ENCODE measurements at regions not wholly inside any gene's neighbourhood (a gene's known extent, or its start where the extent isn't known, plus 50 kb on each side); places are given as distances from the start of the nearest gene placed in this dataset.

GRCh38 chr5:74030371-74030770, 404.4 kb downstream of the ARHGEF28 start:
- intact Hi-C loops (cut with micrococcal nuclease; ENCODE audit: unreplicated experiment) (no loop called here), in situ Hi-C loops (cut with MboI) (no loop called here)
- Histone ChIP-seq H3K4me2 (ENCODE audit: control insufficient read depth, insufficient read depth) (no peak overlapping the region), H3K4me1 (ENCODE audit: control insufficient read depth, insufficient read depth, low read length) (peaks cover 4% of the 10 kb centered on the region; the same call in 1 of the 2 replicates), H3K79me2 (ENCODE audit: control insufficient read depth, insufficient read depth, low read length) (no peaks in the 10 kb centered on the region), H3K4me3 (no peak overlapping the region), H2AFZ (ENCODE audit: control insufficient read depth, low read depth, low read length) (no peak overlapping the region), H3K9me3 (replicated peaks; ENCODE audit: control insufficient read depth, insufficient read depth, low read length) (no peaks in the 10 kb centered on the region), H3K36me3 (ENCODE audit: control insufficient read depth in 2 of 2, insufficient read depth in 2 of 2, low read length in 1 of 2) (no peaks in the 10 kb centered on the region), H3K9ac (ENCODE audit: control insufficient read depth, insufficient read depth, low read length) (no peak overlapping the region), H3K27ac (ENCODE audit: control insufficient read depth, insufficient read depth) (no peak overlapping the region), H3K27me3 (replicated peaks in 1 of 2; ENCODE audit: control insufficient read depth in 2 of 2, insufficient read depth in 2 of 2, low read length in 1 of 2) (no peaks in the 10 kb centered on the region), H4K20me1 (ENCODE audit: control insufficient read depth, insufficient read depth) (no peaks in the 10 kb centered on the region)
- no peak for FAIRE-seq
- BruUV-seq (replicated peaks), result no TSS peak
- 5% methylated on average over 4 of the region's 4 CpGs for WGBS (ENCODE audit: insufficient coverage, insufficient replicate concordance, low lambda C conversion rate, missing lambda C conversion rate)
- no peak for ATAC-seq
- ChIA-PET RAD21 (ENCODE audit: unreplicated experiment) (no interaction called here), SMC1A (ENCODE audit: uncharacterized antibody, unreplicated experiment) (no interaction called here), CTCF (interaction anchor here (1.4 kb wide), 1 partner anchor 128 kb away, joined by 5 read pairs; no protein-coding TSS in a partner anchor), POLR2A (no interaction called here)
- TF ChIP-seq SRF (IDR thresholded peaks at IDR 0.05; ENCODE audit: low read depth in 2 of 2, low read length in 2 of 2) (no peak), ZNF687 (IDR thresholded peaks at IDR 0.05) (no peak)
- no peak for DNase-seq (ENCODE audit: low read depth, low spot score)

DNA sequence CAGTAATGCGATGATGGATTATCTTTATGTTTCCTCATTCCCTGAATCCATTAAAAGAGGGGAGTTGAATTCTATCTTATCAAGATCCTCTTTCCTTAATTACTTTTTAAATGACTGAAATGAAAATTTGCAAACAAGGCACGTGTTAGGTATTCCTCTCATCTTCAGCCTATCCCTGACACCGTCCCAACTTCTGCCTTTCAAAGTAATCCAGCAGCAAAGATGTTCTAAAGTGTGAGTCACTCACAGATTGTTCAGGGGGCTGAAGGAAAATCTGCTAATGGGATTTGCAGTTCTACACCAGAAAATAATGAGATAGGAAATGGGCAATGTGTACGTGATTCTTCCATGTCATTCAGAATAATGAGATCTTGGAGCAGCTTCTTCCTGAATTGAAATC, 403.0 kb downstream of the ARHGEF28 start:
- no peak for DNase-seq (ENCODE audit: low read depth, low spot score)
- no peak overlapping the region for H3K9ac ChIP-seq (ENCODE audit: control insufficient read depth, insufficient read depth, low read length)
- ATAC-seq, result no peak
- no peaks in the 10 kb centered on the region for H3K79me2 ChIP-seq (ENCODE audit: control insufficient read depth, insufficient read depth, low read length)
- no peak overlapping the region for H2AFZ ChIP-seq (ENCODE audit: control insufficient read depth, low read depth, low read length)
- H3K36me3 ChIP-seq (ENCODE audit: control insufficient read depth in 2 of 2, insufficient read depth in 2 of 2, low read length in 1 of 2), result no peaks in the 10 kb centered on the region
- no peak overlapping the region for H3K27ac ChIP-seq (ENCODE audit: control insufficient read depth, insufficient read depth)
- no peaks in the 10 kb centered on the region for H4K20me1 ChIP-seq (ENCODE audit: control insufficient read depth, insufficient read depth)
- CTCF ChIA-PET, result interaction anchor here (2.0 kb wide), 1 partner anchor 127 kb away, joined by 6 read pairs; no protein-coding TSS in a partner anchor
- 51% methylated on average over 4 of the region's 4 CpGs for WGBS (ENCODE audit: insufficient coverage, insufficient replicate concordance, low lambda C conversion rate, missing lambda C conversion rate)
- intact Hi-C loops (cut with micrococcal nuclease; ENCODE audit: unreplicated experiment) (no loop called here), in situ Hi-C loops (cut with MboI) (no loop called here)
- H3K27me3 ChIP-seq (replicated peaks in 1 of 2; ENCODE audit: control insufficient read depth in 2 of 2, insufficient read depth in 2 of 2, low read length in 1 of 2), result no peaks in the 10 kb centered on the region
- POLR2A ChIA-PET, result no interaction called here
- no peaks in the 10 kb centered on the region for H3K9me3 ChIP-seq (replicated peaks; ENCODE audit: control insufficient read depth, insufficient read depth, low read length)
- no peaks in the 10 kb centered on the region for H3K4me1 ChIP-seq (ENCODE audit: control insufficient read depth, insufficient read depth, low read length)
- SMC1A ChIA-PET (ENCODE audit: uncharacterized antibody, unreplicated experiment), result no interaction called here
- FAIRE-seq, result no peak
- RAD21 ChIA-PET (ENCODE audit: unreplicated experiment), result no interaction called here
- H3K4me3 ChIP-seq, result no peak overlapping the region
- H3K4me2 ChIP-seq (ENCODE audit: control insufficient read depth, insufficient read depth), result no peak overlapping the region
- no TSS peak for BruUV-seq (replicated peaks)
- TF ChIP-seq, protein P1, sequence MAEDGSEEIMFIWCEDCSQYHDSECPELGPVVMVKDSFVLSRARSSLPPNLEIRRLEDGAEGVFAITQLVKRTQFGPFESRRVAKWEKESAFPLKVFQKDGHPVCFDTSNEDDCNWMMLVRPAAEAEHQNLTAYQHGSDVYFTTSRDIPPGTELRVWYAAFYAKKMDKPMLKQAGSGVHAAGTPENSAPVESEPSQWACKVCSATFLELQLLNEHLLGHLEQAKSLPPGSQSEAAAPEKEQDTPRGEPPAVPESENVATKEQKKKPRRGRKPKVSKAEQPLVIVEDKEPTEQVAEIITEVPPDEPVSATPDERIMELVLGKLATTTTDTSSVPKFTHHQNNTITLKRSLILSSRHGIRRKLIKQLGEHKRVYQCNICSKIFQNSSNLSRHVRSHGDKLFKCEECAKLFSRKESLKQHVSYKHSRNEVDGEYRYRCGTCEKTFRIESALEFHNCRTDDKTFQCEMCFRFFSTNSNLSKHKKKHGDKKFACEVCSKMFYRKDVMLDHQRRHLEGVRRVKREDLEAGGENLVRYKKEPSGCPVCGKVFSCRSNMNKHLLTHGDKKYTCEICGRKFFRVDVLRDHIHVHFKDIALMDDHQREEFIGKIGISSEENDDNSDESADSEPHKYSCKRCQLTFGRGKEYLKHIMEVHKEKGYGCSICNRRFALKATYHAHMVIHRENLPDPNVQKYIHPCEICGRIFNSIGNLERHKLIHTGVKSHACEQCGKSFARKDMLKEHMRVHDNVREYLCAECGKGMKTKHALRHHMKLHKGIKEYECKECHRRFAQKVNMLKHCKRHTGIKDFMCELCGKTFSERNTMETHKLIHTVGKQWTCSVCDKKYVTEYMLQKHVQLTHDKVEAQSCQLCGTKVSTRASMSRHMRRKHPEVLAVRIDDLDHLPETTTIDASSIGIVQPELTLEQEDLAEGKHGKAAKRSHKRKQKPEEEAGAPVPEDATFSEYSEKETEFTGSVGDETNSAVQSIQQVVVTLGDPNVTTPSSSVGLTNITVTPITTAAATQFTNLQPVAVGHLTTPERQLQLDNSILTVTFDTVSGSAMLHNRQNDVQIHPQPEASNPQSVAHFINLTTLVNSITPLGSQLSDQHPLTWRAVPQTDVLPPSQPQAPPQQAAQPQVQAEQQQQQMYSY (CRISPR knock-in tag; IDR thresholded peaks at IDR 0.05), result no peak
- TF ChIP-seq, protein P2, sequence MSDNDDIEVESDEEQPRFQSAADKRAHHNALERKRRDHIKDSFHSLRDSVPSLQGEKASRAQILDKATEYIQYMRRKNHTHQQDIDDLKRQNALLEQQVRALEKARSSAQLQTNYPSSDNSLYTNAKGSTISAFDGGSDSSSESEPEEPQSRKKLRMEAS (IDR thresholded peaks at IDR 0.05; ENCODE audit: low read depth, low read length), result no peak
- TF ChIP-seq, protein P3, sequence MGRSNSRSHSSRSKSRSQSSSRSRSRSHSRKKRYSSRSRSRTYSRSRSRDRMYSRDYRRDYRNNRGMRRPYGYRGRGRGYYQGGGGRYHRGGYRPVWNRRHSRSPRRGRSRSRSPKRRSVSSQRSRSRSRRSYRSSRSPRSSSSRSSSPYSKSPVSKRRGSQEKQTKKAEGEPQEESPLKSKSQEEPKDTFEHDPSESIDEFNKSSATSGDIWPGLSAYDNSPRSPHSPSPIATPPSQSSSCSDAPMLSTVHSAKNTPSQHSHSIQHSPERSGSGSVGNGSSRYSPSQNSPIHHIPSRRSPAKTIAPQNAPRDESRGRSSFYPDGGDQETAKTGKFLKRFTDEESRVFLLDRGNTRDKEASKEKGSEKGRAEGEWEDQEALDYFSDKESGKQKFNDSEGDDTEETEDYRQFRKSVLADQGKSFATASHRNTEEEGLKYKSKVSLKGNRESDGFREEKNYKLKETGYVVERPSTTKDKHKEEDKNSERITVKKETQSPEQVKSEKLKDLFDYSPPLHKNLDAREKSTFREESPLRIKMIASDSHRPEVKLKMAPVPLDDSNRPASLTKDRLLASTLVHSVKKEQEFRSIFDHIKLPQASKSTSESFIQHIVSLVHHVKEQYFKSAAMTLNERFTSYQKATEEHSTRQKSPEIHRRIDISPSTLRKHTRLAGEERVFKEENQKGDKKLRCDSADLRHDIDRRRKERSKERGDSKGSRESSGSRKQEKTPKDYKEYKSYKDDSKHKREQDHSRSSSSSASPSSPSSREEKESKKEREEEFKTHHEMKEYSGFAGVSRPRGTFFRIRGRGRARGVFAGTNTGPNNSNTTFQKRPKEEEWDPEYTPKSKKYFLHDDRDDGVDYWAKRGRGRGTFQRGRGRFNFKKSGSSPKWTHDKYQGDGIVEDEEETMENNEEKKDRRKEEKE (IDR thresholded peaks at IDR 0.05), result no peak
- no peak for TF ChIP-seq TBL1XR1 (IDR thresholded peaks at IDR 0.05; ENCODE audit: low read depth, low read length)
